Ishikawa (cell line): ENCODE measurements at regions not wholly inside any gene's neighbourhood (a gene's known extent, or its start where the extent isn't known, plus 50 kb on each side); places are given as distances from the start of the nearest gene placed in this dataset.

Experiments
- CEBPB ChIP-seq: IDR thresholded peaks from 2 replicates; pipeline ENCODE4 v1.6.1; 2012
- CREB1 ChIP-seq: IDR thresholded peaks from 2 replicates; pipeline ENCODE4 v1.6.1; 2012; ENCODE audit warnings: low read depth
- EGR1 ChIP-seq: IDR thresholded peaks from 2 replicates; pipeline ENCODE4 v1.6.1; 2012
- EP300 ChIP-seq: IDR thresholded peaks from 2 replicates; pipeline ENCODE4 v1.6.1; 2012; ENCODE audit warnings: borderline replicate concordance
- FOXM1 ChIP-seq: IDR thresholded peaks from 2 replicates; pipeline ENCODE4 v1.6.1; 2012; ENCODE audit warnings: low read depth, borderline replicate concordance
- MAX ChIP-seq: IDR thresholded peaks from 2 replicates; pipeline ENCODE4 v1.6.1; 2012
- NFIC ChIP-seq: IDR thresholded peaks from 2 replicates; pipeline ENCODE4 v1.6.1; 2012
- RAD21 ChIP-seq: IDR thresholded peaks from 2 replicates; pipeline ENCODE4 v1.6.1; 2012; ENCODE audit warnings: low read depth
- REST ChIP-seq: IDR thresholded peaks from 2 replicates; pipeline ENCODE4 v1.6.1; 2012; ENCODE audit warnings: low read depth, mild to moderate bottlenecking
- TAF1 ChIP-seq: IDR thresholded peaks from 2 replicates; pipeline ENCODE4 v1.6.1; 2012; ENCODE audit warnings: low read depth, mild to moderate bottlenecking
- TCF12 ChIP-seq: IDR thresholded peaks from 2 replicates; pipeline ENCODE4 v1.6.1; 2012; ENCODE audit warnings: low read depth
- TEAD4 ChIP-seq: IDR thresholded peaks from 2 replicates; pipeline ENCODE4 v1.6.1; 2012
- USF1 ChIP-seq: IDR thresholded peaks from 2 replicates; pipeline ENCODE4 v1.6.1; 2012
- YY1 ChIP-seq: IDR thresholded peaks from 2 replicates; pipeline ENCODE4 v1.6.1; 2012; ENCODE audit warnings: low read depth
- ZBTB7A ChIP-seq: IDR thresholded peaks from 2 replicates; pipeline ENCODE4 v1.6.1; 2012; ENCODE audit warnings: low read depth

GRCh38 chr3:188002626-188003138 is 151.3 kb upstream of the LPP start:
- no peak for TF ChIP-seq EGR1
- TF ChIP-seq CREB1, result no peak
- no peak for TF ChIP-seq TCF12
- no peak for TF ChIP-seq RAD21
- TF ChIP-seq EP300, result no peak
- TF ChIP-seq USF1, result no peak

- TF ChIP-seq USF1 (no peak), TEAD4 (no peak), MAX (no peak)
Measured at GRCh38 chr3:188003188-188004171, 150.5 kb upstream of the LPP start.

GRCh38 chr3:188006726-188007393 is 147.1 kb upstream of the LPP start:
- no peak for TF ChIP-seq TCF12
- TF ChIP-seq TAF1, result no peak
- peak; percentile 15; the same call in 1 of the 2 replicates for TF ChIP-seq EP300
- peak; percentile 86 for TF ChIP-seq MAX
- TF ChIP-seq FOXM1, result no peak
- no peak for TF ChIP-seq REST
- TF ChIP-seq TEAD4, result peak; percentile 9; the same call in 1 of the 2 replicates
- peak; percentile 19; the same call in 1 of the 2 replicates for TF ChIP-seq NFIC

- TF ChIP-seq FOXM1, result no peak
- no peak for TF ChIP-seq EGR1
- no peak for TF ChIP-seq USF1
- no peak for TF ChIP-seq CREB1
- TF ChIP-seq NFIC, result no peak
- TF ChIP-seq RAD21, result no peak
- no peak for TF ChIP-seq TCF12
- no peak for TF ChIP-seq MAX
- TF ChIP-seq TEAD4, result no peak
- TF ChIP-seq ZBTB7A, result no peak
- TF ChIP-seq YY1, result no peak
- no peak for TF ChIP-seq EP300
- no peak for TF ChIP-seq TAF1
- TF ChIP-seq CEBPB, result no peak
- no peak for TF ChIP-seq REST
Measured at GRCh38 chr3:188007897-188008296, 146.1 kb upstream of the LPP start.

- TF ChIP-seq TAF1, result no peak
- no peak for TF ChIP-seq FOXM1
- no peak for TF ChIP-seq REST
- no peak for TF ChIP-seq RAD21
- TF ChIP-seq TEAD4, result no peak
- TF ChIP-seq CREB1, result no peak
- TF ChIP-seq YY1, result no peak
Measured at GRCh38 chr3:188008582-188009213, 145.3 kb upstream of the LPP start.
